ENCODE measurements at regions not wholly inside any gene's neighbourhood (a gene's known extent, or its start where the extent isn't known, plus 50 kb on each side); places are given as distances from the start of the nearest gene placed in this dataset.

- Mint-ChIP-seq H3K27me3 (no peaks in the 10 kb centered on the region), H3K4me3 (no peak overlapping the region), H3K36me3 (no peaks in the 10 kb centered on the region), H3K4me1 (ENCODE audit: low read depth) (no peaks in the 10 kb centered on the region), H3K9me3 (peaks cover 28% of the 10 kb centered on the region), H3K27ac (no peak overlapping the region)
- intact Hi-C loops (cut with micrococcal nuclease): no loop called here
- no peak for DNase-seq
- POLR2A ChIA-PET: no interaction called here
- CTCF ChIA-PET: no interaction called here
Observed at GRCh38 chr11:106224172-106224571, 146.7 kb downstream of the AASDHPPT start.

- ChIA-PET POLR2A (no interaction called here), CTCF (no interaction called here)
- H3K4me1 Mint-ChIP-seq (ENCODE audit: low read depth): no peaks in the 10 kb centered on the region
- no peak overlapping the region for H3K27ac Mint-ChIP-seq
- no peaks in the 10 kb centered on the region for H3K36me3 Mint-ChIP-seq
- H3K9me3 Mint-ChIP-seq: peaks cover 17% of the 10 kb centered on the region
- no peak for DNase-seq
- H3K27me3 Mint-ChIP-seq: no peaks in the 10 kb centered on the region
- intact Hi-C loops (cut with micrococcal nuclease): no loop called here
- no peak overlapping the region for H3K4me3 Mint-ChIP-seq
Observed at GRCh38 chr11:106228996-106229395, 151.5 kb downstream of the AASDHPPT start.

DNA sequence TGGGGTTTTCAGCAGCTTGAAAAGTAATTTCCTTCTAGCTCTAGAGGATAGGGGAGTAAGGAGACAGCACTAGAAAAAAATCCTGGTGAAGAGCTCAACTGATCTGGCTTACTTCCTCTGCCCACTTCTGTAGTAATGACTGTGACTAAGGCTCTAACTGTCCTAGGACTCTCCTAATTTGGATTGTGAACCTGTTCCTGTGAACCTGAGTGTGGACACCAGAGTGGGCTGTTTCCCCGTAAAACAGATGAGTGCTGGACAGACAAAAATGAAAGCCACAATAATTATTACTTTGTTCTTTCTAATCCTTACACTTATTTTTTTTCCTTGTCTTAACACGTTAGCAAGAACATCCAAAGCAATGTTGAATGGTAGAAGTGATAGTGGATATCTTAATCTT lies 154.1 kb downstream of the AASDHPPT start:
- Mint-ChIP-seq H3K27me3 (no peaks in the 10 kb centered on the region), H3K4me3 (no peak overlapping the region), H3K4me1 (ENCODE audit: low read depth) (no peaks in the 10 kb centered on the region), H3K9me3 (peaks cover 14% of the 10 kb centered on the region), H3K27ac (no peak overlapping the region), H3K36me3 (no peaks in the 10 kb centered on the region)
- POLR2A ChIA-PET: no interaction called here
- CTCF ChIA-PET: no interaction called here
- DNase-seq: no peak
- intact Hi-C loops (cut with micrococcal nuclease): no loop called here

DNA sequence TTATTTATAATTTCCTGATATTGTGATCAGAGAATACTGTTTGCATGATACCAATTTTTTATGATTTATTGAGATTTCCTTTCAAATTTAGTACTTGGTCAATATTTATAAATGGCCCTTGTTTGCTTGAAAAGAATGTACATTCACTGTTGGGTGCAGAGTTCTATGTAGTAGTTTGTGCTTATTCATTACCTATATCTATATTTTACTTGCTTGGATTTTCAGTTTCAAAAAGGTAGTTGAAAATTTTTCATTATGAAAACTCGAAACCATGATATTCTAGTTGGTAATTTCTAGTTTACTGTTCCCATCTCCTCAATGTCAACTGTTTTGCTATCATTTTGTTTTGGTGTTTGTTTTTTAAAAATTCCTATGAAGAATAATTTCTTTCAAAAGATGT lies 155.7 kb downstream of the AASDHPPT start:
- Mint-ChIP-seq H3K36me3 (no peaks in the 10 kb centered on the region), H3K27me3 (no peaks in the 10 kb centered on the region)

DNA sequence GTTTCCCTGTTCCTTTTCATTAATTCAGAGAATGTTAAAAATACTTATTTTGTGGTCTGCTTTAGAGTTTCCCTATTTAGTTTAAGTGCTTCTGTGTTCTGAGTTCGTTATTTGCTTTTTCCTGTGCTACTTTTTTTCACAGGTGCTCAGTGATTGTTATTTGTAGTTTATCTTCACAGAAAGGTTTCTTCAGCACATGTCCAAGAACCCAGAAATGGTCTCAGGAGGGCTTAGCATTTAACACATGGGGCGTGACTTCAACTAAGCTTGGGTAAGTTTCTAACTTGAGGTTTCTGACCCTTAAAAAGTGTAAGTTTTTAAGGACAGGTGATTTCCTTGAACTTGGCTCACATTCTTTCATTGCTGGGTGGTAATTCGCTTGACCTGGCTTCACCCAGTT lies 157.3 kb downstream of the AASDHPPT start:
- Mint-ChIP-seq H3K4me3 (no peak overlapping the region), H3K27me3 (no peaks in the 10 kb centered on the region), H3K36me3 (no peaks in the 10 kb centered on the region), H3K27ac (no peak overlapping the region), H3K4me1 (ENCODE audit: low read depth) (no peaks in the 10 kb centered on the region), H3K9me3 (peaks cover 11% of the 10 kb centered on the region)
- intact Hi-C loops (cut with micrococcal nuclease): no loop called here
- no peak for DNase-seq
- POLR2A ChIA-PET: no interaction called here
- CTCF ChIA-PET: no interaction called here

More for the DNA sequence above, 155.7 kb downstream of the AASDHPPT start:
- Mint-ChIP-seq H3K27ac (no peak overlapping the region), H3K4me1 (ENCODE audit: low read depth) (no peaks in the 10 kb centered on the region), H3K4me3 (no peak overlapping the region), H3K9me3 (peaks cover 14% of the 10 kb centered on the region)
- CTCF ChIA-PET: no interaction called here
- POLR2A ChIA-PET: no interaction called here
- DNase-seq: no peak
- intact Hi-C loops (cut with micrococcal nuclease): no loop called here

GRCh38 chr11:106236295-106236694 lies 158.8 kb downstream of the AASDHPPT start:
- Mint-ChIP-seq H3K36me3 (no peaks in the 10 kb centered on the region), H3K27me3 (no peaks in the 10 kb centered on the region), H3K4me1 (ENCODE audit: low read depth) (no peaks in the 10 kb centered on the region), H3K9me3 (no peaks in the 10 kb centered on the region), H3K4me3 (no peak overlapping the region), H3K27ac (no peak overlapping the region)
- ChIA-PET CTCF (no interaction called here), POLR2A (no interaction called here)
- no peak for DNase-seq
- intact Hi-C loops (cut with micrococcal nuclease): no loop called here

DNA sequence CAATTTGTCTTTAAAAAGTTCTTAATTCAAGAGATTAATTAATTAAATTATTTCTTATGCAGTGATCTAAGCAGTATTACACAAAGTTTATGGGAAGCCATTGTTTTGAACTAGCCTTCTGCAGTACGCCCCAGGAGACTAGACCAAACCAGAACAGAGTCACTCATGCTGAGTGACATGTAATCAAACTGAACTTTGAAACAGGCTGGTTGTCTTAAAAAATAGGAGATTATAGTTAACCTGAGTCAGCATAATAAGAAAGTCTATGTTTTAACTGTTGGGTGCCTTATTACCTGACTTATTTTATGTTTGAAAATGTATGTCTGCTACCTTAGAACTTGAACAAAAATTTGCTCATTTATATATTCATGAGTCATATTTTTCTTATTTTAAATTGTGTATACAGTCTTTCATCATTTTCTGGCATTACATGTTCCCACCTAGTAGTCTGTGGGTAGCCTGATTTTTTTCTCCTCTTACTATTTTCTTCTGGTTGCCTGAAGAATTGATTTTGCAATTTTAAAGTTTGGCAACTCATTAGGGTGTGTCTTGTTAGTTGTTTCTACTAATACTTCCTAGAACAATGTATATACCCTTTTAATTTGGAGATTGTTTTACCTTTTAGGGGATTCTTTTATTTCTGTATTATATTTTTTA lies 161.4 kb downstream of the AASDHPPT start:
- no peaks in the 10 kb centered on the region for H3K9me3 Mint-ChIP-seq
- H3K27me3 Mint-ChIP-seq: no peaks in the 10 kb centered on the region
- no peaks in the 10 kb centered on the region for H3K4me1 Mint-ChIP-seq (ENCODE audit: low read depth)
- intact Hi-C loops (cut with micrococcal nuclease): no loop called here
- no peak overlapping the region for H3K27ac Mint-ChIP-seq
- no peaks in the 10 kb centered on the region for H3K36me3 Mint-ChIP-seq
- ChIA-PET CTCF (no interaction called here), POLR2A (no interaction called here)
- DNase-seq: no peak
- no peak overlapping the region for H3K4me3 Mint-ChIP-seq

- H3K27me3 Mint-ChIP-seq: no peaks in the 10 kb centered on the region
- no peaks in the 10 kb centered on the region for H3K4me1 Mint-ChIP-seq (ENCODE audit: low read depth)
- intact Hi-C loops (cut with micrococcal nuclease): no loop called here
- no peak for DNase-seq
- no peak overlapping the region for H3K27ac Mint-ChIP-seq
- H3K36me3 Mint-ChIP-seq: no peaks in the 10 kb centered on the region
- no peak overlapping the region for H3K4me3 Mint-ChIP-seq
- peaks cover 10% of the 10 kb centered on the region for H3K9me3 Mint-ChIP-seq
- ChIA-PET POLR2A (no interaction called here), CTCF (no interaction called here)
Observed at GRCh38 chr11:106241601-106242257, 164.3 kb downstream of the AASDHPPT start.

- ChIA-PET POLR2A (interaction anchor here (0.6 kb wide), 1 partner anchor 238 kb away, joined by 3 read pairs; no protein-coding TSS in a partner anchor), CTCF (no interaction called here)
- DNase-seq: no peak
Observed at GRCh38 chr11:106242718-106243415, 165.4 kb downstream of the AASDHPPT start.

DNA sequence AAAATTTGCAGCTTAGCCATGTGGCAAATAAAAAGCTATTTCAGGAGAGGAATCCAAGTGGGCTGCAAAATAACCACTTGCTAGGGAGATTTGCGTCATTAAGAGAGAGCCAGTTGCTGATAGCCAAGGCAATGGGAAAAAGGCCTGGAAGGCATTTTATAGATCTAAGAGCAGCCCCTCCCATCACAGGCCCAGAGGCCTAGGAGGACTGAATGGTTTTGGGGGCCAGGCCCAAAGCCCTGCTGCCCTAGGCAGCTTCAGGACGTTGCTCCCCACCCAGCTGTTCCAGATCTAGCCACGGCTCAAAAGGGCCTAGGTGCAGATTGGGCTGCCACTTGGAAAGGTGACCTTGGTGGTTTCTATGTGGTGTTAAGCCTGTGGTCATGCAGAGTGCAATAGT lies 169.0 kb downstream of the AASDHPPT start:
- H3K4me1 Mint-ChIP-seq (ENCODE audit: low read depth): no peaks in the 10 kb centered on the region
- CTCF ChIA-PET: no interaction called here
- no peak overlapping the region for H3K27ac Mint-ChIP-seq
- peaks cover 16% of the 10 kb centered on the region for H3K9me3 Mint-ChIP-seq
- no peak for DNase-seq
- intact Hi-C loops (cut with micrococcal nuclease): no loop called here
- H3K27me3 Mint-ChIP-seq: no peaks in the 10 kb centered on the region
- POLR2A ChIA-PET: no interaction called here
- H3K36me3 Mint-ChIP-seq: no peaks in the 10 kb centered on the region
- H3K4me3 Mint-ChIP-seq: no peak overlapping the region

More at GRCh38 chr11:106242718-106243415, 165.4 kb downstream of the AASDHPPT start:
- peaks cover 16% of the 10 kb centered on the region for H3K9me3 Mint-ChIP-seq
- H3K27ac Mint-ChIP-seq: no peak overlapping the region
- intact Hi-C loops (cut with micrococcal nuclease): no loop called here
- H3K27me3 Mint-ChIP-seq: no peaks in the 10 kb centered on the region
- no peaks in the 10 kb centered on the region for H3K4me1 Mint-ChIP-seq (ENCODE audit: low read depth)
- H3K4me3 Mint-ChIP-seq: no peak overlapping the region
- H3K36me3 Mint-ChIP-seq: no peaks in the 10 kb centered on the region

DNA sequence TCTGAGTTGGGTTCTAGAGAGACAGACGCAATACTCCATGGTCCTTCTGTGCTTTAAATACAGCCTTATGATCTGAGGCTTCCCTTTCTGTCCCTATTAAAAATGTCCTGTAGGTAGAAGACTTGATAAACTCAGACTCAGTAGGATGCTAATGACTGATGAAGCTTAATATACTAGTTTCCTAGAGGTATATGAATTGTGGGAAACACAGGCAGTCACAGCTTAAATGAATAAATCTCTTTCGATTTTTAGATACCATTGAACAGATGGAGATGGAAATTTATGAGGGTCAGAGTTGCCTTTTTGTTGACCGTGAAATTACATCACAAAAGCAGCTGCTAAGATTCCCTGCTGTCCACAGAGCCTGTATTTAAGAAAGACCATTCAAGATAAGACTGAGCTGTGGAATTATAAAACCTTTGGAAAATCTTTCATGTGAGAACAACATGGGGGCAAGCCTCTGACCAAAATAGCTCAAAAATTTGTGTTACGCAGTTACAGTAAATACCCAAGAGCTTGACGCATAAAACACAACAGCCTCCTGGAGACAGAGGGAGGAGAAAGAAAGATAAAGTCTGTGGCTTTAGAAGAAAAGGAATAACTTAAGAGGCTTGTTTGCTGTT lies 172.3 kb downstream of the AASDHPPT start:
- no peaks in the 10 kb centered on the region for H3K4me1 Mint-ChIP-seq (ENCODE audit: low read depth)
- H3K27ac Mint-ChIP-seq: no peak overlapping the region
- intact Hi-C loops (cut with micrococcal nuclease): no loop called here
- no peak overlapping the region for H3K4me3 Mint-ChIP-seq
- no peaks in the 10 kb centered on the region for H3K27me3 Mint-ChIP-seq
- H3K9me3 Mint-ChIP-seq: peaks cover 16% of the 10 kb centered on the region
- H3K36me3 Mint-ChIP-seq: no peaks in the 10 kb centered on the region
- ChIA-PET POLR2A (no interaction called here), CTCF (no interaction called here)
- no peak for DNase-seq

DNA sequence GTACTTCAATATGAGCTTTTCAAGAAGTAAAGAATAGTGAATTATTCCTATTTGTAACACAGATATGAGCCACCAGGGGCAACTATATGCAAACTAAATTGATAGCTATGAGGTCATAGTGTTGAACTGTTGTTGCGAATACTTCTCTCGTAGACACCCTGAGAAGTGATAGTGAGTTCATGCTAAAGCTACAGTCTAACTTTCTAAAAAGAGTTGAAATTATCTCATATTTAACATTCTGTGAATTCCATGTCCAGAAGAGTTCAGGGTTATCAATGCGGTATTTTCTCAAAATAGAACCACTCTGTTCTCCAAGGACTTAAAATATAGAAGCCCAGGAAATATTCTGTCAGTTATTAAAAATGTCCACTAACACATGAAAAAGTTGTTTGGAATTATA lies 185.4 kb downstream of the AASDHPPT start:
- ChIA-PET POLR2A (no interaction called here), CTCF (no interaction called here)
- Mint-ChIP-seq H3K9me3 (peaks cover 2% of the 10 kb centered on the region), H3K27ac (no peak overlapping the region), H3K4me3 (no peak overlapping the region), H3K4me1 (ENCODE audit: low read depth) (no peaks in the 10 kb centered on the region), H3K27me3 (no peaks in the 10 kb centered on the region), H3K36me3 (no peaks in the 10 kb centered on the region)
- no peak for DNase-seq
- intact Hi-C loops (cut with micrococcal nuclease): no loop called here

All from activated CD4-positive, alpha-beta memory T cell treated with anti-CD3 and anti-CD28 coated beads for 36 hours (primary cell).